ENCODE measurements at regions not wholly inside any gene's neighbourhood (a gene's known extent, or its start where the extent isn't known, plus 50 kb on each side); places are given as distances from the start of the nearest gene placed in this dataset.

- no peak for TF ChIP-seq CTCF (IDR thresholded peaks at IDR 0.05; ENCODE audit: extremely low read depth, missing control alignments)
- no peak for DNase-seq (ENCODE audit: low spot score)
Observed at GRCh38 chr5:105922574-105922973, 1748.2 kb downstream of the EFNA5 start.

GRCh38 chr5:105922080-105922479 lies 1748.7 kb downstream of the EFNA5 start:
- DNase-seq (ENCODE audit: low spot score), result no peak
- no peak for TF ChIP-seq CTCF (IDR thresholded peaks at IDR 0.05; ENCODE audit: extremely low read depth, missing control alignments)

GRCh38 chr5:105917189-105917588 lies 1753.5 kb downstream of the EFNA5 start:
- DNase-seq (ENCODE audit: low spot score), result no peak
- no peak for TF ChIP-seq CTCF (IDR thresholded peaks at IDR 0.05; ENCODE audit: extremely low read depth, missing control alignments)

- TF ChIP-seq CTCF (IDR thresholded peaks at IDR 0.05; ENCODE audit: extremely low read depth, missing control alignments), result no peak
- no peak for DNase-seq (ENCODE audit: low spot score)
Observed at GRCh38 chr5:105907016-105907415, 1763.7 kb downstream of the EFNA5 start.

GRCh38 chr5:105905392-105905791 lies 1765.3 kb downstream of the EFNA5 start:
- no peak for DNase-seq (ENCODE audit: low spot score)
- TF ChIP-seq CTCF (IDR thresholded peaks at IDR 0.05; ENCODE audit: extremely low read depth, missing control alignments), result no peak

- no peak for DNase-seq (ENCODE audit: low spot score)
- no peak for TF ChIP-seq CTCF (IDR thresholded peaks at IDR 0.05; ENCODE audit: extremely low read depth, missing control alignments)
Observed at GRCh38 chr5:105903069-105903468, 1767.7 kb downstream of the EFNA5 start.

- TF ChIP-seq CTCF (IDR thresholded peaks at IDR 0.05; ENCODE audit: extremely low read depth, missing control alignments), result no peak
- DNase-seq (ENCODE audit: low spot score), result no peak
Observed at GRCh38 chr5:105899726-105900125, 1771.0 kb downstream of the EFNA5 start.
